GM12878 (cell line): ENCODE measurements at regions not wholly inside any gene's neighbourhood (a gene's known extent, or its start where the extent isn't known, plus 50 kb on each side); places are given as distances from the start of the nearest gene placed in this dataset.

Experiments
- ATAC-seq: fragments of 200-7000 bp; cut with Tn5 transposase; 3 replicates; pipeline ENCODE4 v1.9.1; 2020; ENCODE audit warnings: mild to moderate bottlenecking, moderate library complexity
- BruUV-seq: library from RNA; stranded (reverse); fragments of 400-500 nt; replicated peaks from 2 replicates; lab custom pipeline; 2021; lab: Mats Ljungman, UMichigan
- CTCF ChIA-PET: fragments of 300-600 bp; sonication (Branson Sonifier 250); formaldehyde crosslinking; extraction: SDS; loops from one replicate; lab custom pipeline; 2021; ENCODE audit warnings: inconsistent platforms; lab: Yijun Ruan, JAX
- POLR2A ChIA-PET: fragments of 350-600 bp; formaldehyde crosslinking; extraction: SDS; loops from one replicate; lab custom pipeline; 2021; ENCODE audit warnings: inconsistent platforms; lab: Charles Lee
- RAD21 ChIA-PET: fragments of 300-600 bp; sonication (Branson Sonifier 250); formaldehyde crosslinking; loops from one replicate; lab custom pipeline; 2023; ENCODE audit warnings: antibody characterized with exemption; ENCODE audit not compliant: unreplicated experiment; lab: Charles Lee
- SMC1A ChIA-PET: fragments of 300-600 bp; sonication (Branson Sonifier 250); formaldehyde crosslinking; loops from one replicate; lab custom pipeline; 2023; ENCODE audit not compliant: unreplicated experiment, uncharacterized antibody; lab: Charles Lee
- DNase-seq: peaks from one replicate; pipeline ENCODE4 v3.0.0-alpha.2; 2011; ENCODE audit warnings: low read depth, low spot score
- FAIRE-seq: peaks from 3 replicates; lab custom pipeline; 2011; peaks lifted over from hg19 to GRCh38; lab: Jason Lieb, UNC
- H2AFZ ChIP-seq: 2 replicates; pipeline ENCODE4 v1.6.0; 2011; ENCODE audit warnings: low read depth, low read length, control low read depth; ENCODE audit not compliant: control insufficient read depth
- H3K27ac ChIP-seq: 2 replicates; pipeline ENCODE4 v1.5.1; 2011; ENCODE audit warnings: control low read depth; ENCODE audit not compliant: control insufficient read depth, insufficient read depth
- H3K27me3 ChIP-seq, 2 experiments: replicated peaks in 1 of 2; 2 replicates each; pipeline versions ENCODE4 v1.6.0 to v1.6.1; 2011; ENCODE audit warnings: low read length in 1 of 2; ENCODE audit not compliant: control insufficient read depth in 2 of 2, insufficient read depth in 2 of 2
- H3K36me3 ChIP-seq, 2 experiments: 2 replicates each; pipeline ENCODE4 v1.5.1; 2011; ENCODE audit warnings: low read length in 1 of 2; ENCODE audit not compliant: control insufficient read depth in 2 of 2, insufficient read depth in 2 of 2
- H3K4me1 ChIP-seq: 2 replicates; pipeline ENCODE4 v1.6.1; 2011; ENCODE audit warnings: mild to moderate bottlenecking, low read length, moderate library complexity, mixed read lengths; ENCODE audit not compliant: control insufficient read depth, insufficient read depth
- H3K4me2 ChIP-seq: 2 replicates; pipeline ENCODE4 v1.6.0; 2011; ENCODE audit warnings: control low read depth; ENCODE audit not compliant: control insufficient read depth, insufficient read depth
- H3K4me3 ChIP-seq: fragments of 200-600 bp; sonication (generic); 2 replicates; pipeline ENCODE4 v1.5.1; 2016
- H3K79me2 ChIP-seq: 2 replicates; pipeline ENCODE4 v1.6.0; 2011; ENCODE audit warnings: low read length; ENCODE audit not compliant: control insufficient read depth, insufficient read depth
- H3K9ac ChIP-seq: 2 replicates; pipeline ENCODE4 v1.8.0; 2011; ENCODE audit warnings: low read length, control low read depth, mixed read lengths; ENCODE audit not compliant: control insufficient read depth, insufficient read depth
- H3K9me3 ChIP-seq: replicated peaks from 3 replicates; pipeline ENCODE4 v1.5.1; 2011; ENCODE audit warnings: mild to moderate bottlenecking, low read length; ENCODE audit not compliant: control insufficient read depth, insufficient read depth
- H4K20me1 ChIP-seq: 2 replicates; pipeline ENCODE4 v1.6.0; 2011; ENCODE audit not compliant: control insufficient read depth, insufficient read depth
- CREB1 ChIP-seq: IDR thresholded peaks from 2 replicates; pipeline ENCODE4 v1.6.1; 2012; ENCODE audit warnings: low read depth, mild to moderate bottlenecking, inconsistent platforms
- E2F8 ChIP-seq: fragments of 450-650 bp; IDR thresholded peaks from 2 replicates; pipeline ENCODE4 v1.6.1; 2018; ENCODE audit warnings: mild to moderate bottlenecking, low read depth, moderate library complexity; ENCODE audit not compliant: partially characterized antibody
- EED ChIP-seq: sonication (generic); IDR thresholded peaks from 2 replicates; pipeline ENCODE4 v1.6.1; 2016; ENCODE audit warnings: antibody characterized with exemption, low read depth
- EZH2 ChIP-seq: IDR thresholded peaks from 2 replicates; pipeline ENCODE4 v1.6.1; 2012; ENCODE audit warnings: low read depth, mild to moderate bottlenecking, control low read depth, inconsistent platforms, low read length, borderline replicate concordance; ENCODE audit not compliant: control insufficient read depth
- FOXM1 ChIP-seq: IDR thresholded peaks from 2 replicates; pipeline ENCODE4 v1.6.1; 2012; ENCODE audit warnings: low read depth, mild to moderate bottlenecking, inconsistent platforms, low read length, moderate library complexity
- HCFC1 ChIP-seq: fragments of 150-350 bp; IDR thresholded peaks from 2 replicates; pipeline ENCODE4 v1.6.1; 2014; ENCODE audit warnings: low read length
- KLF5 ChIP-seq: fragments of 450-650 bp; IDR thresholded peaks from 2 replicates; pipeline ENCODE4 v1.6.1; 2014; ENCODE audit warnings: mild to moderate bottlenecking; ENCODE audit not compliant: partially characterized antibody
- PKNOX1 ChIP-seq: fragments of 450-650 bp; IDR thresholded peaks from 2 replicates; pipeline ENCODE4 v1.6.1; 2016; ENCODE audit warnings: mild to moderate bottlenecking
- RAD51 ChIP-seq: fragments of 450-650 bp; IDR thresholded peaks from 2 replicates; pipeline ENCODE4 v1.6.1; 2016; ENCODE audit warnings: moderate library complexity, mild to moderate bottlenecking, inconsistent platforms
- SIX5 ChIP-seq: IDR thresholded peaks from 2 replicates; pipeline ENCODE4 v1.6.1; 2011; ENCODE audit warnings: mild to moderate bottlenecking, low read depth, low read length, moderate library complexity; ENCODE audit not compliant: severe bottlenecking
- STAT3 ChIP-seq: IDR thresholded peaks from 2 replicates; pipeline ENCODE4 v1.6.1; 2011; ENCODE audit warnings: low read depth, low read length, improper control_type of control experiment
- TBL1XR1 ChIP-seq: IDR thresholded peaks from 2 replicates; pipeline ENCODE4 v1.6.1; 2012; ENCODE audit warnings: low read depth, low read length, improper control_type of control experiment
- WGBS: methylation state at CpG from one replicate; pipeline ENCODE4 v1.1.6; 2016; ENCODE audit warnings: low lambda C conversion rate; ENCODE audit not compliant: insufficient replicate concordance, insufficient coverage; ENCODE audit errors: missing lambda C conversion rate; 5-methylcytosine and 5-hydroxymethylcytosine counted together
- in situ Hi-C: fragments of 300-500 bp; cut with MboI; formaldehyde crosslinking; loops from 9 replicates; pipeline ENCODE4 v1.14.3; 2018; ENCODE audit warnings: mixed read lengths
- intact Hi-C: fragments of 100-400 bp; cut with micrococcal nuclease; formaldehyde crosslinking; loops from one replicate; pipeline ENCODE4 v1.14.2; 2022; ENCODE audit not compliant: unreplicated experiment
- TF ChIP-seq, protein P1 (sequence below): fragments of 450-650 bp; IDR thresholded peaks from 2 replicates; pipeline ENCODE4 v1.6.1; 2016; ENCODE audit warnings: mild to moderate bottlenecking
- TF ChIP-seq, protein P2 (sequence below): IDR thresholded peaks from 2 replicates; pipeline ENCODE4 v1.6.1; 2012; ENCODE audit warnings: low read length, inconsistent platforms

DNA sequence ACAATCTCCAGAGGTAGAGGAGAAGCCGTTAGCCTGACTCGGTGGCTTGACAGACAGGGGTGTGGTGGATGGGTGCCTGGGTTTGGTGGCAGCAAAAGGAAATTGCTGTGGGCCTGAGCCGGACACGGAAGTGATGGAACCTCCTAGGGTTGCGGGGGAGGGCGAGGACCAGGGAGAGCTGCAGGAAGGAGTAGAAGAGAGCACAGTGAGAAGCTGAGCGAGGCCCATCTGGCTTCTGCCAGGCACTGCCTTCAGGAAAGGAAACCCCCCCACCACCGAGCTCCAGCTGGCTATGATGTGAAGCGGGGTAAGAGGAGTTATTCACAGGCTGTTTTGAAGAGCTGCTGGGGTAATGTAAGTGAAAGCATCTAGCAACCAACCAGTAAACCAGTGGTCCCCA lies 134.6 kb downstream of the TSN start (continued):
- TF ChIP-seq E2F8: no peak
- TF ChIP-seq STAT3: no peak
- TF ChIP-seq EED: no peak
- no peak for TF ChIP-seq TBL1XR1
- TF ChIP-seq, protein P1, sequence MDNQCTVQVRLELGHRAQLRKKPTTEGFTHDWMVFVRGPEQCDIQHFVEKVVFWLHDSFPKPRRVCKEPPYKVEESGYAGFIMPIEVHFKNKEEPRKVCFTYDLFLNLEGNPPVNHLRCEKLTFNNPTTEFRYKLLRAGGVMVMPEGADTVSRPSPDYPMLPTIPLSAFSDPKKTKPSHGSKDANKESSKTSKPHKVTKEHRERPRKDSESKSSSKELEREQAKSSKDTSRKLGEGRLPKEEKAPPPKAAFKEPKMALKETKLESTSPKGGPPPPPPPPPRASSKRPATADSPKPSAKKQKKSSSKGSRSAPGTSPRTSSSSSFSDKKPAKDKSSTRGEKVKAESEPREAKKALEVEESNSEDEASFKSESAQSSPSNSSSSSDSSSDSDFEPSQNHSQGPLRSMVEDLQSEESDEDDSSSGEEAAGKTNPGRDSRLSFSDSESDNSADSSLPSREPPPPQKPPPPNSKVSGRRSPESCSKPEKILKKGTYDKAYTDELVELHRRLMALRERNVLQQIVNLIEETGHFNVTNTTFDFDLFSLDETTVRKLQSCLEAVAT: no peak
- TF ChIP-seq HCFC1: no peak

DNA sequence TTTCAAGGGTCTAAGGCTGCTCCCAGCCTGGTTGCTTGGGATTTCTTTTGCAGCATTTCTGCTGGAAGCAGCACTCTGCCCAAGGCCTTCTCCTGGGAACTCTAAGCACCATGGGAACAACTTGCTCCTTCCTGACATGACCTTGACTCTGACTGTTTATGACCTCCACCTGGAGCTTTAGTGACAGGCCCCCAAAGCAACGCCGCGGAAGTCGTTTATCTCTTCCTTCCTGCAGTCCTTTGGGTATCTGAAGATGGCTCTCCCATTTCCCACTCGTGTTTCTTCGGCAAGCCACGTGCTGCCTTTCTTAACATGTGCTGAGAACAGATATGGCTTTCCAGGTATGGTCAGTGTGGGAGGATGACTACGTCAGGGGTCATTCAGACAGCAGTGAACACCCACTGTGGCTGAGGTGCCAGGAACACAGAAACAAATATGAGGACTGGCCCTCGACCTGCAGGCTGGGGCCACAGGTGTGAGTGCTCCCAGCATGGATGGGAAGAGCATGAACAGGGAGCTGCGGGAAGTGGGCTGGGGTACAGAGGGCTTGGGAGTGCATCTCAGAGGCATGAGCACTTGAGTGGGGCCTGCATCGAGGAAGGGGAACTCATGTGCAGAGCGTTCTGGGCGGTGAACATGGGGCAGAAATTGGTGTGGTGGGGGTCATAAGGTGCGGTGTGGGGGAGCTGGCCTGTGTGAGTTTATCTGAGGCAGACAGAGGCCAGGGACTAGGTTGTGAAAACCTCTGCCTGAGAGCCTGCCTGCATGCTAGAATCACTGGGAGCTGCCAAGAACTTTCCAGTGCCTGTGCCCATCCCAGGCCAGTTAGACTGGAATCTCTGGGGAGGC lies 140.5 kb downstream of the TSN start:
- no peaks in the 10 kb centered on the region for H3K4me1 ChIP-seq
- H3K9ac ChIP-seq: no peak overlapping the region
- in situ Hi-C loops: no loop called here
- no peak for FAIRE-seq
- no peak for TF ChIP-seq FOXM1
- TF ChIP-seq SIX5: no peak
- TF ChIP-seq EZH2: no peak
- TF ChIP-seq KLF5: no peak
- TF ChIP-seq CREB1: no peak
- no peak for TF ChIP-seq RAD51
- TF ChIP-seq, protein P2, sequence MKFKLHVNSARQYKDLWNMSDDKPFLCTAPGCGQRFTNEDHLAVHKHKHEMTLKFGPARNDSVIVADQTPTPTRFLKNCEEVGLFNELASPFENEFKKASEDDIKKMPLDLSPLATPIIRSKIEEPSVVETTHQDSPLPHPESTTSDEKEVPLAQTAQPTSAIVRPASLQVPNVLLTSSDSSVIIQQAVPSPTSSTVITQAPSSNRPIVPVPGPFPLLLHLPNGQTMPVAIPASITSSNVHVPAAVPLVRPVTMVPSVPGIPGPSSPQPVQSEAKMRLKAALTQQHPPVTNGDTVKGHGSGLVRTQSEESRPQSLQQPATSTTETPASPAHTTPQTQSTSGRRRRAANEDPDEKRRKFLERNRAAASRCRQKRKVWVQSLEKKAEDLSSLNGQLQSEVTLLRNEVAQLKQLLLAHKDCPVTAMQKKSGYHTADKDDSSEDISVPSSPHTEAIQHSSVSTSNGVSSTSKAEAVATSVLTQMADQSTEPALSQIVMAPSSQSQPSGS: no peak
- no peak for TF ChIP-seq PKNOX1
- TF ChIP-seq, all 136 proteins: peak for 0
- WGBS: 18% methylated on average over 14 of the region's 14 CpGs
- H3K4me2 ChIP-seq: no peak overlapping the region
- H3K36me3 ChIP-seq: no peaks in the 10 kb centered on the region
- intact Hi-C loops: no loop called here
- H3K79me2 ChIP-seq: no peaks in the 10 kb centered on the region
- ATAC-seq (no peak), DNase-seq (no peak)
- H3K4me3 ChIP-seq: no peak overlapping the region
- BruUV-seq: no TSS peak
- CTCF ChIA-PET: interaction anchor here (1.0 to 1.8 kb wide), 4 partner anchors 77 to 237 kb away, joined by 3 to 6 read pairs (median 4); no protein-coding TSS in a partner anchor
- H3K9me3 ChIP-seq: no peaks in the 10 kb centered on the region
- RAD21 ChIA-PET: no interaction called here
- POLR2A ChIA-PET: no interaction called here
- H3K27ac ChIP-seq: no peak overlapping the region
- H2AFZ ChIP-seq: no peak overlapping the region
- no peaks in the 10 kb centered on the region for H4K20me1 ChIP-seq
- SMC1A ChIA-PET: interaction anchor here (0.6 kb wide), 2 partner anchors 80 to 135 kb away, joined by 3 read pairs; no protein-coding TSS in a partner anchor
- no peaks in the 10 kb centered on the region for H3K27me3 ChIP-seq
